ENCODE measurements at regions not wholly inside any gene's neighbourhood (a gene's known extent, or its start where the extent isn't known, plus 50 kb on each side); places are given as distances from the start of the nearest gene placed in this dataset.

- no peak for TF ChIP-seq KDM5A (IDR thresholded peaks at IDR 0.05; ENCODE audit: low read length)
- TF ChIP-seq RFX5 (IDR thresholded peaks at IDR 0.05; ENCODE audit: borderline replicate concordance, low read depth, low read length), result no peak
- TF ChIP-seq CTCF (IDR thresholded peaks at IDR 0.05; ENCODE audit: control extremely low read depth in 1 of 3, insufficient read depth in 1 of 3, low read depth in 1 of 3, low read length in 3 of 3), result no peak
- no peak for TF ChIP-seq POLR2AphosphoS5 (IDR thresholded peaks at IDR 0.05; ENCODE audit: low read depth, low read length)
Measured at GRCh38 chr3:775178-775880, 317.5 kb upstream of the CNTN6 start.

All from H1 (cell line).